GM12891 (cell line): ENCODE measurements at regions not wholly inside any gene's neighbourhood (a gene's known extent, or its start where the extent isn't known, plus 50 kb on each side); places are given as distances from the start of the nearest gene placed in this dataset.
A peak's percentile ranks its signal among the peaks of the same experiment; 100 is the strongest.
"Not testable (repeated sequence)": the region's sequence is repeated elsewhere in the genome, so short reads cannot be mapped to it uniquely, and the experiment has no call there.

ENCODE experiments used
- DNase-seq: peaks from one replicate; pipeline ENCODE4 v3.0.0; 2011; ENCODE audit warnings: low spot score; ENCODE audit not compliant: insufficient read length
- FAIRE-seq: peaks from 2 replicates; lab custom pipeline; 2011; peaks lifted over from hg19 to GRCh38; lab: Jason Lieb, UNC

- DNase-seq, FAIRE-seq: not testable (repeated sequence)
Observed at GRCh38 chrY:18078452-18078851, 52.9 kb downstream of the CDY2A start.

GRCh38 chrY:18085910-18086309 is 60.3 kb downstream of the CDY2A start:
- FAIRE-seq, result not testable (repeated sequence)

GRCh38 chrY:18086361-18086977 is 60.9 kb downstream of the CDY2A start:
- FAIRE-seq, DNase-seq: not testable (repeated sequence)

More at GRCh38 chrY:18085910-18086309, 60.3 kb downstream of the CDY2A start:
- DNase-seq, result not testable (repeated sequence)

- not testable (repeated sequence) for DNase-seq, FAIRE-seq
Observed at GRCh38 chrY:18087943-18088655, 62.5 kb downstream of the CDY2A start.

GRCh38 chrY:18092952-18093351 is 67.4 kb downstream of the CDY2A start:
- DNase-seq, result not testable (repeated sequence)
- FAIRE-seq, result peak; percentile 62

GRCh38 chrY:18105691-18106090 is 80.1 kb downstream of the CDY2A start:
- not testable (repeated sequence) for FAIRE-seq, DNase-seq

GRCh38 chrY:18118388-18118787 is 92.8 kb downstream of the CDY2A start:
- not testable (repeated sequence) for FAIRE-seq, DNase-seq

- FAIRE-seq, DNase-seq: not testable (repeated sequence)
Observed at GRCh38 chrY:18137718-18138117, 112.1 kb downstream of the CDY2A start.

GRCh38 chrY:18139311-18140007 is 113.9 kb downstream of the CDY2A start:
- DNase-seq, FAIRE-seq: not testable (repeated sequence)

- not testable (repeated sequence) for FAIRE-seq, DNase-seq
Observed at GRCh38 chrY:18146417-18146816, 120.8 kb downstream of the CDY2A start.

- DNase-seq, FAIRE-seq: not testable (repeated sequence)
Observed at GRCh38 chrY:18152626-18153025, 127.0 kb downstream of the CDY2A start.

- peak; percentile 78 for FAIRE-seq
- not testable (repeated sequence) for DNase-seq
Observed at GRCh38 chrY:18165738-18166137, 140.2 kb downstream of the CDY2A start.

- FAIRE-seq, DNase-seq: not testable (repeated sequence)
Observed at GRCh38 chrY:18176118-18176517, 150.5 kb downstream of the CDY2A start.

- FAIRE-seq, result not testable (repeated sequence)
Observed at GRCh38 chrY:18188982-18189683, 163.5 kb downstream of the CDY2A start.

GRCh38 chrY:18237580-18237979 is 212.0 kb downstream of the CDY2A start:
- DNase-seq, FAIRE-seq: not testable (repeated sequence)

More at GRCh38 chrY:18188982-18189683, 163.5 kb downstream of the CDY2A start:
- DNase-seq, result not testable (repeated sequence)

- not testable (repeated sequence) for DNase-seq, FAIRE-seq
Observed at GRCh38 chrY:18262562-18262961, 237.0 kb downstream of the CDY2A start.

GRCh38 chrY:18271126-18271525 is 245.5 kb downstream of the CDY2A start:
- FAIRE-seq, result not testable (repeated sequence)

GRCh38 chrY:18294353-18294752 is 252.2 kb upstream of the HSFY1 start:
- FAIRE-seq, DNase-seq: not testable (repeated sequence)

More at GRCh38 chrY:18271126-18271525, 245.5 kb downstream of the CDY2A start:
- DNase-seq, result not testable (repeated sequence)

- not testable (repeated sequence) for DNase-seq, FAIRE-seq
Observed at GRCh38 chrY:18298461-18298860, 248.1 kb upstream of the HSFY1 start.
